SH-SY5Y (cell line): ENCODE measurements at regions not wholly inside any gene's neighbourhood (a gene's known extent, or its start where the extent isn't known, plus 50 kb on each side); places are given as distances from the start of the nearest gene placed in this dataset.

Experiments
- GATA2 ChIP-seq: IDR thresholded peaks from 2 replicates; pipeline ENCODE4 v1.6.1; 2011; ENCODE audit warnings: mild to moderate bottlenecking, low read depth, low read length
- GATA3 ChIP-seq: IDR thresholded peaks from 2 replicates; pipeline ENCODE4 v1.6.1; 2011; ENCODE audit warnings: low read depth, mild to moderate bottlenecking, low read length, moderate library complexity

DNA sequence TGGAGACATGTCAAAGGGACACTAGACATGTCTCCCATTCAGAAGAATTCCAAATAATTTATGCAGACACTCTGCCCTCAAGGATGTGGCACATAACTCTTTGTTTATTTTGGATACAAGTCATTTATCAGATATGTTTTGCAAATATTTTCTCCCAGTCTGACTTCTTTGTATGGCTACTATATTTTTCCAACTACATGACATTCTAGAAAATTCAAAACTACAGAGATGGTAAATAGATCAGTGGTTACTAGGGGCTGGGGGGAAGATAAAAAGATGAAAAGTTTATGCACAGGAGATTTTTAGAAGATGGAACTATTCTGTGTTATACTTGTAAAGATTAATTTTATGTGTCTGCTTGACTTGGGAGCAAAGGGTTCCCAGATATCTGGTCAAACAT lies 347.3 kb upstream of the TRPC7 start:
- TF ChIP-seq GATA3: no peak
- TF ChIP-seq GATA2: no peak
